ENCODE measurements at regions not wholly inside any gene's neighbourhood (a gene's known extent, or its start where the extent isn't known, plus 50 kb on each side); places are given as distances from the start of the nearest gene placed in this dataset.

- no peak for TF ChIP-seq CTCF (IDR thresholded peaks at IDR 0.05)
- no peak for TF ChIP-seq EP300 (IDR thresholded peaks at IDR 0.05)
- no peak for TF ChIP-seq POLR2AphosphoS5 (IDR thresholded peaks at IDR 0.05)
- no peak for TF ChIP-seq POLR2A (IDR thresholded peaks at IDR 0.05)
Observed at GRCh38 chr4:23006756-23007155, 314.0 kb downstream of the GBA3 start.
